K562 (cell line): ENCODE measurements at regions not wholly inside any gene's neighbourhood (a gene's known extent, or its start where the extent isn't known, plus 50 kb on each side); places are given as distances from the start of the nearest gene placed in this dataset.

Experiments
- BCOR ChIP-seq: fragments of 450-650 bp; IDR thresholded peaks from 2 replicates; pipeline ENCODE4 v1.6.1; 2016
- CXXC5 ChIP-seq: fragments of 250-450 bp; sonication (Bioruptor Pico); IDR thresholded peaks from 2 replicates; pipeline ENCODE4 v1.8.0; 2022; ENCODE audit warnings: inconsistent platforms, mild to moderate bottlenecking, moderate library complexity
- DEAF1 ChIP-seq: fragments of 450-650 bp; formaldehyde crosslinking; IDR thresholded peaks from 2 replicates; pipeline ENCODE4 v1.4.0; 2020; ENCODE audit warnings: mild to moderate bottlenecking, moderate library complexity
- ERF ChIP-seq: fragments of 450-650 bp; formaldehyde crosslinking; IDR thresholded peaks from 2 replicates; pipeline ENCODE4 v1.4.0; 2020; ENCODE audit warnings: mild to moderate bottlenecking, mixed read lengths
- FOXM1 ChIP-seq, 2 experiments: fragments of 450-650 bp in 1 of 2; sonication (generic) in 1 of 2; formaldehyde crosslinking in 1 of 2; IDR thresholded peaks; 2 replicates each; pipeline versions ENCODE4 v1.6.1 to v1.9.0; 2017 to 2022; ENCODE audit warnings: low read depth in 2 of 2, mild to moderate bottlenecking in 2 of 2, missing genetic modification reagents in 1 of 2, moderate library complexity in 1 of 2
- HCFC1 ChIP-seq: IDR thresholded peaks from 2 replicates; pipeline ENCODE4 v1.6.1; 2012; ENCODE audit warnings: low read depth, low read length, improper control_type of control experiment
- IRF9 ChIP-seq: fragments of 450-650 bp; IDR thresholded peaks from 2 replicates; pipeline ENCODE4 v1.6.1; 2016; ENCODE audit warnings: missing biosample characterization, missing genetic modification characterization
- KAT7 ChIP-seq: sonication (generic); formaldehyde crosslinking; IDR thresholded peaks from 2 replicates; pipeline ENCODE4 v1.8.0; 2022; ENCODE audit warnings: missing genetic modification reagents, mild to moderate bottlenecking, borderline replicate concordance
- MBD1 ChIP-seq: fragments of 250-450 bp; sonication (Bioruptor Pico); IDR thresholded peaks from 2 replicates; pipeline ENCODE4 v1.8.0; 2022; ENCODE audit warnings: inconsistent platforms
- POLR2AphosphoS2 ChIP-seq: IDR thresholded peaks from 2 replicates; pipeline ENCODE4 v1.6.1; 2012; ENCODE audit warnings: low read length, improper control_type of control experiment
- PRDM10 ChIP-seq: fragments of 450-650 bp; IDR thresholded peaks from 2 replicates; pipeline ENCODE4 v1.6.1; 2018; ENCODE audit not compliant: partially characterized antibody
- PTTG1 ChIP-seq: fragments of 450-650 bp; IDR thresholded peaks from 2 replicates; pipeline ENCODE4 v1.6.1; 2016; ENCODE audit warnings: low read depth, mild to moderate bottlenecking, missing genetic modification characterization, missing compliant biosample characterization
- RAD51 ChIP-seq: fragments of 450-650 bp; IDR thresholded peaks from 2 replicates; pipeline ENCODE4 v1.7.1; 2016; ENCODE audit warnings: low read depth, mild to moderate bottlenecking, borderline replicate concordance
- SAFB2 ChIP-seq: fragments of 200-400 bp; formaldehyde crosslinking; IDR thresholded peaks from 2 replicates; pipeline ENCODE4 v1.6.1; 2018; ENCODE audit warnings: borderline replicate concordance, low read length, low read depth, moderate library complexity; ENCODE audit not compliant: severe bottlenecking
- SIN3B ChIP-seq: fragments of 450-650 bp; IDR thresholded peaks from 2 replicates; pipeline ENCODE4 v1.6.1; 2017; ENCODE audit warnings: low read depth, mild to moderate bottlenecking, moderate library complexity
- SNIP1 ChIP-seq: fragments of 450-650 bp; IDR thresholded peaks from 2 replicates; pipeline ENCODE4 v1.7.1; 2017; ENCODE audit warnings: low read depth, mild to moderate bottlenecking
- TEAD2 ChIP-seq: fragments of 450-650 bp; IDR thresholded peaks from 2 replicates; pipeline ENCODE4 v1.6.1; 2016; ENCODE audit warnings: missing genetic modification characterization, control low read depth, missing compliant biosample characterization
- ZBTB17 ChIP-seq: fragments of 450-650 bp; formaldehyde crosslinking; IDR thresholded peaks from 2 replicates; pipeline ENCODE4 v1.4.0; 2020; ENCODE audit warnings: mild to moderate bottlenecking
- ZFP1 ChIP-seq: fragments of 450-650 bp; formaldehyde crosslinking; IDR thresholded peaks from 2 replicates; pipeline ENCODE4 v1.4.0; 2020; ENCODE audit warnings: mild to moderate bottlenecking, mixed read lengths
- ZNF282 ChIP-seq: sonication (generic); formaldehyde crosslinking; IDR thresholded peaks from 2 replicates; pipeline ENCODE4 v1.8.1; 2023; ENCODE audit warnings: missing genetic modification reagents

- TF ChIP-seq DEAF1 (CRISPR knock-in tag): peak; percentile 99
- peak; percentile 66; the same call in 1 of the 2 replicates for TF ChIP-seq ZBTB17 (CRISPR knock-in tag)
- TF ChIP-seq ZFP1 (CRISPR knock-in tag): no peak
- TF ChIP-seq SIN3B: no peak
- TF ChIP-seq MBD1: no peak
- TF ChIP-seq IRF9 (tag): no peak
- TF ChIP-seq CXXC5 (CRISPR knock-in tag): peak; percentile 64
- TF ChIP-seq PTTG1 (tag): no peak
- 0 out of 2 replicates have a peak, but pooled peaks have one; percentile 50 for TF ChIP-seq KAT7 (CRISPR knock-in tag)
- peak; percentile 50 for TF ChIP-seq HCFC1
- TF ChIP-seq BCOR: no peak
- no peak for TF ChIP-seq RAD51
- no peak for TF ChIP-seq POLR2AphosphoS2
- no peak for TF ChIP-seq SNIP1
- TF ChIP-seq ERF (CRISPR knock-in tag): peak; percentile 40; the same call in 1 of the 2 replicates
- TF ChIP-seq SAFB2: no peak
- no peak for TF ChIP-seq FOXM1 (IDR thresholded peaks at IDR 0.05; ENCODE audit: low read depth)
- TF ChIP-seq FOXM1 (CRISPR knock-in tag; IDR thresholded peaks at IDR 0.05; ENCODE audit: low read depth): no peak
- TF ChIP-seq PRDM10: no peak
- no peak for TF ChIP-seq TEAD2 (tag)
- TF ChIP-seq ZNF282 (CRISPR knock-in tag): 0 out of 2 replicates have a peak, but pooled peaks have one; percentile 35
Measured at GRCh38 chr1:201703621-201704438, 125.1 kb upstream of the IPO9 start (continued).
